ENCODE measurements at regions not wholly inside any gene's neighbourhood (a gene's known extent, or its start where the extent isn't known, plus 50 kb on each side); places are given as distances from the start of the nearest gene placed in this dataset.

DNA sequence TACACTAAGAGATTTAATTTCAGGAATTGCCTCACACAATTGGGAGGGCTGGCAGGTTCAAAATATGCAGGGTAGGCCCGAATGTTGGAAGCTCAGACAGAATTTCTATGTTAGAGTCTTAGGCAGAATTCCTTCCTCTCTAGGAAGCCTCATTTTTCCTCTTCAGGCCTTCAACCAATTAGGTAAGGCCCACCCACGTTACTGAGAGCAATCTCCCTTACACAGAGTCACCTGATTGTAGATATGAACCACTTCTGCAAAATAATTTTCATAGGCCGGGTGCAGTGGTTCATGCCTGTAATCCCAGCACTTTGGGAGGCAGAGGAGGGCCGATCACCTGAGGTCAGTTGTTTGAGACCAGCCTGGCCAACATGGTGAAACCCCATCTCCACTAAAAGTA is 50.2 kb upstream of the HIVEP1 start (continued):
- TF ChIP-seq SMAD1 (IDR thresholded peaks at IDR 0.05; ENCODE audit: low read depth, low read length, partially characterized antibody), result no peak
- no peak for TF ChIP-seq FOS (IDR thresholded peaks at IDR 0.05; ENCODE audit: extremely low read depth, insufficient read length)
- TF ChIP-seq, protein P1, sequence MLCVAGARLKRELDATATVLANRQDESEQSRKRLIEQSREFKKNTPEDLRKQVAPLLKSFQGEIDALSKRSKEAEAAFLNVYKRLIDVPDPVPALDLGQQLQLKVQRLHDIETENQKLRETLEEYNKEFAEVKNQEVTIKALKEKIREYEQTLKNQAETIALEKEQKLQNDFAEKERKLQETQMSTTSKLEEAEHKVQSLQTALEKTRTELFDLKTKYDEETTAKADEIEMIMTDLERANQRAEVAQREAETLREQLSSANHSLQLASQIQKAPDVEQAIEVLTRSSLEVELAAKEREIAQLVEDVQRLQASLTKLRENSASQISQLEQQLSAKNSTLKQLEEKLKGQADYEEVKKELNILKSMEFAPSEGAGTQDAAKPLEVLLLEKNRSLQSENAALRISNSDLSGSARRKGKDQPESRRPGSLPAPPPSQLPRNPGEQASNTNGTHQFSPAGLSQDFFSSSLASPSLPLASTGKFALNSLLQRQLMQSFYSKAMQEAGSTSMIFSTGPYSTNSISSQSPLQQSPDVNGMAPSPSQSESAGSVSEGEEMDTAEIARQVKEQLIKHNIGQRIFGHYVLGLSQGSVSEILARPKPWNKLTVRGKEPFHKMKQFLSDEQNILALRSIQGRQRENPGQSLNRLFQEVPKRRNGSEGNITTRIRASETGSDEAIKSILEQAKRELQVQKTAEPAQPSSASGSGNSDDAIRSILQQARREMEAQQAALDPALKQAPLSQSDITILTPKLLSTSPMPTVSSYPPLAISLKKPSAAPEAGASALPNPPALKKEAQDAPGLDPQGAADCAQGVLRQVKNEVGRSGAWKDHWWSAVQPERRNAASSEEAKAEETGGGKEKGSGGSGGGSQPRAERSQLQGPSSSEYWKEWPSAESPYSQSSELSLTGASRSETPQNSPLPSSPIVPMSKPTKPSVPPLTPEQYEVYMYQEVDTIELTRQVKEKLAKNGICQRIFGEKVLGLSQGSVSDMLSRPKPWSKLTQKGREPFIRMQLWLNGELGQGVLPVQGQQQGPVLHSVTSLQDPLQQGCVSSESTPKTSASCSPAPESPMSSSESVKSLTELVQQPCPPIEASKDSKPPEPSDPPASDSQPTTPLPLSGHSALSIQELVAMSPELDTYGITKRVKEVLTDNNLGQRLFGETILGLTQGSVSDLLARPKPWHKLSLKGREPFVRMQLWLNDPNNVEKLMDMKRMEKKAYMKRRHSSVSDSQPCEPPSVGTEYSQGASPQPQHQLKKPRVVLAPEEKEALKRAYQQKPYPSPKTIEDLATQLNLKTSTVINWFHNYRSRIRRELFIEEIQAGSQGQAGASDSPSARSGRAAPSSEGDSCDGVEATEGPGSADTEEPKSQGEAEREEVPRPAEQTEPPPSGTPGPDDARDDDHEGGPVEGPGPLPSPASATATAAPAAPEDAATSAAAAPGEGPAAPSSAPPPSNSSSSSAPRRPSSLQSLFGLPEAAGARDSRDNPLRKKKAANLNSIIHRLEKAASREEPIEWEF (CRISPR knock-in tag; IDR thresholded peaks at IDR 0.05), result no peak
- peak; percentile 41; the same call in 1 of the 2 replicates for TF ChIP-seq ADNP (tag; IDR thresholded peaks at IDR 0.05)
- peak; percentile 50 for TF ChIP-seq BCOR (IDR thresholded peaks at IDR 0.05)
- 0 out of 2 replicates have a peak, but pooled peaks have one; percentile 19 for TF ChIP-seq ZEB2 (IDR thresholded peaks at IDR 0.05)
- TF ChIP-seq GATA2 (CRISPR knock-in tag; IDR thresholded peaks at IDR 0.05), result no peak
- no peak for TF ChIP-seq POLR2AphosphoS5 (IDR thresholded peaks at IDR 0.05; ENCODE audit: control insufficient read depth, insufficient read depth, low read depth, low read length)
- TF ChIP-seq, protein P2, sequence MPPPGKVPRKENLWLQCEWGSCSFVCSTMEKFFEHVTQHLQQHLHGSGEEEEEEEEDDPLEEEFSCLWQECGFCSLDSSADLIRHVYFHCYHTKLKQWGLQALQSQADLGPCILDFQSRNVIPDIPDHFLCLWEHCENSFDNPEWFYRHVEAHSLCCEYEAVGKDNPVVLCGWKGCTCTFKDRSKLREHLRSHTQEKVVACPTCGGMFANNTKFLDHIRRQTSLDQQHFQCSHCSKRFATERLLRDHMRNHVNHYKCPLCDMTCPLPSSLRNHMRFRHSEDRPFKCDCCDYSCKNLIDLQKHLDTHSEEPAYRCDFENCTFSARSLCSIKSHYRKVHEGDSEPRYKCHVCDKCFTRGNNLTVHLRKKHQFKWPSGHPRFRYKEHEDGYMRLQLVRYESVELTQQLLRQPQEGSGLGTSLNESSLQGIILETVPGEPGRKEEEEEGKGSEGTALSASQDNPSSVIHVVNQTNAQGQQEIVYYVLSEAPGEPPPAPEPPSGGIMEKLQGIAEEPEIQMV (tag; conservative IDR thresholded peaks at IDR 0.05; ENCODE audit: low read depth), result no peak
- TF ChIP-seq ILK (tag; IDR thresholded peaks at IDR 0.05; ENCODE audit: borderline replicate concordance, low read depth), result no peak
- TF ChIP-seq KDM1A (IDR thresholded peaks at IDR 0.05), result peak in 1 of 2 experiments; percentile 47; a peak in 2 of 4 replicates
- TF ChIP-seq, protein P3, sequence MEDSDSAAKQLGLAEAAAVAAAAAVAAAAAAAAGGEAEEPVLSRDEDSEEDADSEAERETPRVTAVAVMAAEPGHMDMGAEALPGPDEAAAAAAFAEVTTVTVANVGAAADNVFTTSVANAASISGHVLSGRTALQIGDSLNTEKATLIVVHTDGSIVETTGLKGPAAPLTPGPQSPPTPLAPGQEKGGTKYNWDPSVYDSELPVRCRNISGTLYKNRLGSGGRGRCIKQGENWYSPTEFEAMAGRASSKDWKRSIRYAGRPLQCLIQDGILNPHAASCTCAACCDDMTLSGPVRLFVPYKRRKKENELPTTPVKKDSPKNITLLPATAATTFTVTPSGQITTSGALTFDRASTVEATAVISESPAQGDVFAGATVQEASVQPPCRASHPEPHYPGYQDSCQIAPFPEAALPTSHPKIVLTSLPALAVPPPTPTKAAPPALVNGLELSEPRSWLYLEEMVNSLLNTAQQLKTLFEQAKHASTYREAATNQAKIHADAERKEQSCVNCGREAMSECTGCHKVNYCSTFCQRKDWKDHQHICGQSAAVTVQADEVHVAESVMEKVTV (CRISPR knock-in tag; IDR thresholded peaks at IDR 0.05), result no peak

Data from K562 (cell line).